GM21367 (cell line): ENCODE measurements at regions not wholly inside any gene's neighbourhood (a gene's known extent, or its start where the extent isn't known, plus 50 kb on each side); places are given as distances from the start of the nearest gene placed in this dataset.

Experiments
- ATAC-seq: cut with Tn5 transposase; IDR thresholded peaks from one replicate; pipeline ENCODE4 v1.9.1; 2021; ENCODE audit not compliant: unreplicated experiment

GRCh38 chr5:15266229-15266628 is 233.8 kb upstream of the FBXL7 start:
- no peak for ATAC-seq

- no peak for ATAC-seq
Measured at GRCh38 chr5:15263942-15264341, 236.0 kb upstream of the FBXL7 start.

GRCh38 chr5:15263406-15263805 is 236.6 kb upstream of the FBXL7 start:
- ATAC-seq: no peak

- no peak for ATAC-seq
Measured at GRCh38 chr5:15261269-15261995, 238.5 kb upstream of the FBXL7 start.

GRCh38 chr5:15260356-15261268 is 239.4 kb upstream of the FBXL7 start:
- no peak for ATAC-seq

GRCh38 chr5:15256485-15256884 is 243.5 kb upstream of the FBXL7 start:
- ATAC-seq: no peak

- no peak for ATAC-seq
Measured at GRCh38 chr5:15255576-15255975, 244.4 kb upstream of the FBXL7 start.

- no peak for ATAC-seq
Measured at GRCh38 chr5:15254607-15255006, 245.4 kb upstream of the FBXL7 start.

- ATAC-seq: no peak
Measured at GRCh38 chr5:15252331-15252730, 247.6 kb upstream of the FBXL7 start.

- no peak for ATAC-seq
Measured at GRCh38 chr5:15249152-15249551, 250.8 kb upstream of the FBXL7 start.

- ATAC-seq: no peak
Measured at GRCh38 chr5:15248731-15249130, 251.2 kb upstream of the FBXL7 start.

- ATAC-seq: no peak
Measured at GRCh38 chr5:15245913-15246312, 254.1 kb upstream of the FBXL7 start.

GRCh38 chr5:15243301-15244020 is 256.5 kb upstream of the FBXL7 start:
- ATAC-seq: no peak

GRCh38 chr5:15241216-15241821 is 258.7 kb upstream of the FBXL7 start:
- no peak for ATAC-seq

- ATAC-seq: no peak
Measured at GRCh38 chr5:15238006-15238405, 262.0 kb upstream of the FBXL7 start.

GRCh38 chr5:15236911-15237508 is 263.0 kb upstream of the FBXL7 start:
- ATAC-seq: no peak

GRCh38 chr5:15234911-15235310 is 265.1 kb upstream of the FBXL7 start:
- ATAC-seq: no peak

- no peak for ATAC-seq
Measured at GRCh38 chr5:15234366-15234765, 265.6 kb upstream of the FBXL7 start.

GRCh38 chr5:15233566-15233965 is 266.4 kb upstream of the FBXL7 start:
- no peak for ATAC-seq

- ATAC-seq: no peak
Measured at GRCh38 chr5:15222156-15222555, 277.8 kb upstream of the FBXL7 start.
